GM12891 (cell line): ENCODE measurements at regions not wholly inside any gene's neighbourhood (a gene's known extent, or its start where the extent isn't known, plus 50 kb on each side); places are given as distances from the start of the nearest gene placed in this dataset.

Experiments used
- DNase-seq: peaks from one replicate; pipeline ENCODE4 v3.0.0; 2011; ENCODE audit warnings: low spot score; ENCODE audit not compliant: insufficient read length
- FAIRE-seq: peaks from 2 replicates; lab custom pipeline; 2011; peaks lifted over from hg19 to GRCh38; lab: Jason Lieb, UNC
- PAX5 ChIP-seq: IDR thresholded peaks from 2 replicates; pipeline ENCODE4 v1.6.1; 2011; ENCODE audit warnings: low read length, moderate library complexity, mild to moderate bottlenecking; ENCODE audit not compliant: insufficient read depth, severe bottlenecking
- POLR2A ChIP-seq: IDR thresholded peaks from 2 replicates; pipeline ENCODE4 v1.6.1; 2011; ENCODE audit warnings: low read depth, low read length, control low read depth
- POLR2AphosphoS5 ChIP-seq: IDR thresholded peaks from 2 replicates; pipeline ENCODE4 v1.6.1; 2011; ENCODE audit warnings: low read depth, low read length, control low read depth
- POU2F2 ChIP-seq: IDR thresholded peaks from 2 replicates; pipeline ENCODE4 v1.6.1; 2011; ENCODE audit warnings: low read depth, mild to moderate bottlenecking, control low read depth, low read length, moderate library complexity
- SPI1 ChIP-seq: IDR thresholded peaks from 2 replicates; pipeline ENCODE4 v1.6.1; 2011; ENCODE audit warnings: low read depth, low read length, control low read depth
- TAF1 ChIP-seq: IDR thresholded peaks from 2 replicates; pipeline ENCODE4 v1.6.1; 2011; ENCODE audit warnings: low read depth, low read length, control low read depth

DNA sequence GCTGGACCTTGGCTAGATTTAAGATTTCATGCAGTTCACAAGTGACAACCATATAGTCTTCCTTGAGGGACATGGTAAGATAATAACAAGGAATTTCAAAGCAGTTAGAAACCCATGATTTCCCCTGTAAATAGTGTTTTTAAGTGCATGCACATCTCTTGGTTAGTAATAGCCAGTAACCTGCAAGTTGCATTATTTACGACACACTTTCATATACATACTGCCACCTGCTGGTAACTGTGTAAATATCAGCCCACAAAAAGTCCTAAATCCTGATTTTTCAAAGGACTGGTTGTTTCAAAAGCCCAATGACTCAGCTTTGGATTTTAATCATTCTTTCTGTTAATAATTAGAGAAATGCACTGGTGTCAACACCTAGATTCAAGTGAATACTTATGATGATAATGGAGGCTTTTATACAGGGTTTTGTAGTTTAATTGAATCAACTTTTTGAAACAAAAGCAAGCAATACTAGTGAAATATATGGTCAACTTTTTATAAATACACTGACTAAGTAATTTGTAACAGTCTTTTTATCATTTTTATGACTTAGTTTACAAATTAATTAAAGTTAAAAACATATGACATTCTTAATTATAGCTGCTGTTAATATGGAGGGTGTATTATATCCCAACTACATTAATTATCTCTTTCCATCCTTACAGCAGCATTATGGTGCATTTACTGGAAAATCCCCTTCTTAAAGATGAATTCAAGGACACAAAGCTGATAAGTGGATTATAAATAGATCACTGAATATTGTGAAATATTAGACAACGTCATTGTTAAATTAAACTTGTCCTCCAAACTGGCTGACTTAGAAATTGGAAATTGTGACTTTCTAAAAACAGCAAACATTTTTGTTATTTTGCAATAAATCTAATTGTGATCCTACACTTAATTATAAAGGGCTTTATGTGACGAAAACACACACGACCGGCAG is 367.7 kb upstream of the SEMA3D start:
- TF ChIP-seq PAX5 (no peak), POLR2A (no peak), TAF1 (no peak), POLR2AphosphoS5 (no peak)
- FAIRE-seq (peak; percentile 78), DNase-seq (no peak)

DNA sequence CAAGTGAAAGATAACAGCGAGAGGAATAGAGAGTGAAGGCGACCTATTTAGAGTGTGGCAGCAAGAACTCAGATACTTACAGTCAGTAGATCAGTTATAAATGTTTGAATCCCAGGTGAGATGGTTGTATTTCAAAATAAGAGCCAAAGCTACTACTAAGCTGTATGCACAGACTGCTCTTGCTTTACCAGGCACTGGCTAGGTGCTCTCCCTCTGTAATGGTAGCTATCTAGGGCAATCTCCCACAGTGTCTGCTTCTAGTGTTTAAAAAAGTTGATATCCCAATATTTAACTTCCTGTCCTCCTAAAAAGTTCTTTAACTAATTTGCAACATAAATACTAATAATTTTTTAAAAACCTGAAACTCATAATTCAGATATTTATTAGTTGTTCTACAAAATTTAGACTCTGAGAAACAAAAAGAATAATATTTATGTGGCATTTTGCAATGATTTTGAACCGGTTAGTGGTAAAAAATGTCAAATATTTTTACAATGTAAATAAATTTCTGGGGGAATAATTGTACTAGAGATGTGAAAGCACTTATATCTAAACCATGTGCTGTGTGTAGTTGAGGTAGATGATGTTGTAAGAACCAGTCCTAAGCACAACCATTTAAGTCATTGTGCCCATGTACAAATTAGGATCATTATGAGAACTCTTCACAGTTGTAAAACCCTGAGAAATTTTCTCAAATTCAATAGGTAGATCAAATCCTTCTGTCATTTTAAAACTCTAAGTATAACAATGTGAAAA is 349.3 kb upstream of the SEMA3D start:
- no peak for TF ChIP-seq POU2F2
- no peak for TF ChIP-seq TAF1
- no peak for DNase-seq
- no peak for FAIRE-seq

DNA sequence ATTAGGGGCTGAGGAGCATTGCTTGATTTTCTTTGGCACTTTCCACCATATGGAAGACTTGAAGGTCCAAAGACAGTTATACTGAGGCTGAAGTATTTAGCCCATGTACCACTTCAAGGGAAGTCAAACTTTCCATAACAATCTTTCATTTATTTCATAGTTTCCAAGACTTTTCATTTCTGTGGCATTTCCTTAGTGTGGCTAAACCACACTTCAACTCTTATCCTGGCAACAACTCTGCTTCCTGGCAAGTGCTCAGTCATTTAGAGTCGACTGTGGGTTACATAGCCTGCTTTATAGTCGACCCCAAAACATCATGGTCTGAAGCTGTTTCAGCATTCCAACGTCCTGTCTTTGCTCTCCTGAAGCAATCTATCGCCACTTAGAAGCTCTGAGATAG is 343.0 kb upstream of the SEMA3D start:
- TF ChIP-seq PAX5, result no peak
- no peak for TF ChIP-seq POU2F2
- no peak for TF ChIP-seq TAF1
- TF ChIP-seq POLR2AphosphoS5, result no peak
- no peak for TF ChIP-seq SPI1
- TF ChIP-seq POLR2A, result no peak
- no peak for DNase-seq
- FAIRE-seq, result no peak

DNA sequence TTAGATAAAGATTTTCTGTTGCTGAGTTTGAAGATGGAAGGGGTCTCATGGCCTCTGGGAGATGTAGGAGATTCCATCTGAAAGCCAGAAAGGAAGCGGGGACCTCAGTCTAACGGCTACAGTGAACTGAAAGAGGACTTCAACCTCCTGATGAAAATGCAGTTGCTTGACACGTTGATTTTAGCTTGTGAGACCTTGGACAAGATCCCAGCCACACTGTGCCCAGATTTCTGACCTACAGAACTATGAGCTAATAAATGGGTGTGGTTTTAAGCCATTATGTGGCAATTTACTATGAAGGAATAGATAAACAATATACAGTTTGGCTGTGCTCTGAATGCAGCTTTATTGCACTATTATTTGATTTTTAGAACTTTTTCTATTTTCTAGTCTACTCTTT is 342.3 kb upstream of the SEMA3D start:
- DNase-seq (no peak), FAIRE-seq (no peak)
- no peak for TF ChIP-seq POLR2A
- TF ChIP-seq SPI1, result no peak
- TF ChIP-seq TAF1, result no peak

DNA sequence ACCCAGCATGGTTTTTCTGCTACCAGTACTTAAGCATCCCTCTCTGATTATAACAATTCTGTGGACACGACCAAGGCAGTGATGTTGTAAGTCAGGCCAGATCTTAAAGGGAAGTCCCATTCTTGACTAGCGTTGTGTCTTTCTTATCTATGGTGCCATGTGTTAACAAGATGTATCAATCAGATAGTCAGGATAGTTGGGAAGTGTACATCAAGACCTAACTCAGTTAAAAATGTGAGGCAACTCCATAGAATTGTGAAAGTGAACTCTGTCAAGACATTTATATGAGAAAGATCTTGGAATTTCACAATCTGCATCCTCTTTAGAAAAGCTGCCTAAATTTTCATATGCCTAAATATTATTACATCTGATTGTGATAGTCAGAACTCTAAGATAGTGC is 341.7 kb upstream of the SEMA3D start:
- FAIRE-seq (no peak), DNase-seq (no peak)
- no peak for TF ChIP-seq POLR2AphosphoS5
- no peak for TF ChIP-seq PAX5
- no peak for TF ChIP-seq POU2F2
- TF ChIP-seq SPI1, result no peak
- TF ChIP-seq POLR2A, result no peak
- TF ChIP-seq TAF1, result no peak

DNA sequence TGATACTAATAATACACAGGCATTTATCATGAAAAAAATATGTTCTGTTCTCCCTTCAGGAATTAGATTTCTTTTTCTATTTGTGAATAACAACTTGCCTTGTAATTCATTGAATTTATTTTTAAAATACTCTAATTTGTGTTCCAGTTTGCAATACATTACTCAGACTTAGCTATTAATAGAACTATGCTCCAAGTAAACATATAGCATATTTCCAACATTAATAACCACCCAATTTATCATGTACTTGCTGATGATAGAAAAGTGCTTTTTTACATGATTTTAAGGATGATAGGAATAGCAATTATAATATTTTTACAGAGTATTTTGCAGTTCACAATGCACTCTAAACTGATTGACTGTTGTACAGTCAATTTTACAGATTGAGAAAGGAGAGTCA is 338.8 kb upstream of the SEMA3D start:
- DNase-seq (no peak), FAIRE-seq (no peak)
- TF ChIP-seq POU2F2 (no peak), POLR2A (no peak), PAX5 (no peak), TAF1 (no peak), POLR2AphosphoS5 (no peak), SPI1 (no peak)

DNA sequence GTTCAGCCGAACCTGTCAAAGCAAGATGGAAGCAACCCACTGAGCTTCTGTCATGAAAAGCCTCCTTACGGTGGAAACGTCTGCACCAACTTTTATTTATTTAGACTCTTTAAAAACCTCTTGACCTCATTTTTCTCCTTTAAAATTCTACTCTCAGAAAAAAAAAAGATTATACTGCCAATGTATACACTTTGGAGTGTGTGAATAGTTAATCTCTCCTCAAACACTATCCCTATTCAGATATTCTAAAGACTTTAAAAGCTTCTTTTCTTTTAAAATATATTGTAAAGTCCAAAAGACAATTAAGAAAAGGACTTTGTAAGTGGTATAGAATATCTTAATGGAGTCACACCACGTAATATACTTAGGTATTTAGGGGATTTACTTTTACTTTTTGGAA is 335.2 kb upstream of the SEMA3D start:
- no peak for FAIRE-seq
- TF ChIP-seq POLR2AphosphoS5, result no peak
- DNase-seq, result no peak

DNA sequence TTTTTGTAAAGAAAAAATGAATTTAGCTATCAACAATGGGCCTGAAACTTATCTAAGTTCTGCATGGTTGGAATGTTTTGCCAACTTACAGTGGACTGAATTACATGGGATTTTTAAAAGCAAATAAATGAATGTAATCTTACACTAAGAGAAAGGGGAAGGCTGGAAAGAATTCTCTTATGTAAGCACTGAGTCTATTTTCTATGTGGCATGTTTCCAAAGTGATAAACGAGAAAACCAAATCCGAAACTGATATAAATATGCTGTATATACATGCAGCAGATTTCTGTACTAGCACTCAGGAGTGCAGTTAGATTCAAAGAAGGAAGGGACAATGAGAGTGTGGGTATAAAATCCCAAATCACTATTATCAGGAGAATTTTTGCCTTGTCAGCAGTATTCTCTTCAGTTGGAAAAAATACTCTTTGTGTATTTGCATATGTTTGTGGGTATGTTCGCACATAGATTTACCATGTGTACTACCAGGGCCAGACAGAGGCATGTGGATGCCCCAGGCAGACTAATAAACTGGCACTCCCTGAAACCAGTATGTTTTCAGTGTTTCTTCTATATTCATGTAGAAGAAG is 334.3 kb upstream of the SEMA3D start:
- no peak for TF ChIP-seq POLR2A
- TF ChIP-seq PAX5, result no peak
- TF ChIP-seq TAF1, result no peak
- TF ChIP-seq POU2F2, result no peak
- no peak for TF ChIP-seq SPI1
- TF ChIP-seq POLR2AphosphoS5, result no peak
- DNase-seq (no peak), FAIRE-seq (no peak)

DNA sequence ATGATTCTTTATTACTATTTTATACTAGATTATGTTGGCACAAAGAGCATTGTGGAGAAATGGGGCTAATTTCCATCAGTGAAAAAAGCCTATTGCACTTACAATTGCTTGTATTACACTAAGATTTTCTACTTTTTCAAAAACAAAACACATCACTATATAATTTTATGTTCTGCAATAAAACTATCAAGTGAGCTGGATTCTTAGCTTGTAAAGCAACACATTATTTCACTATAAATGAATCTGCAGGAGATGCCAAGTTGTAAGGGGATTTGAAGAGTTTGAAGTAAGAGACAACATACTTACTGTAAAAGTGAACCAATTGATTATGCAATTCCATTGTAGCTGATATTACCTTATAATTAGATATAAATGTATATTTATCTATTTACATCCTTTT is 333.3 kb upstream of the SEMA3D start:
- FAIRE-seq, result no peak
- no peak for DNase-seq
- TF ChIP-seq SPI1 (no peak), TAF1 (no peak), POLR2A (no peak), POU2F2 (no peak), POLR2AphosphoS5 (no peak), PAX5 (no peak)

DNA sequence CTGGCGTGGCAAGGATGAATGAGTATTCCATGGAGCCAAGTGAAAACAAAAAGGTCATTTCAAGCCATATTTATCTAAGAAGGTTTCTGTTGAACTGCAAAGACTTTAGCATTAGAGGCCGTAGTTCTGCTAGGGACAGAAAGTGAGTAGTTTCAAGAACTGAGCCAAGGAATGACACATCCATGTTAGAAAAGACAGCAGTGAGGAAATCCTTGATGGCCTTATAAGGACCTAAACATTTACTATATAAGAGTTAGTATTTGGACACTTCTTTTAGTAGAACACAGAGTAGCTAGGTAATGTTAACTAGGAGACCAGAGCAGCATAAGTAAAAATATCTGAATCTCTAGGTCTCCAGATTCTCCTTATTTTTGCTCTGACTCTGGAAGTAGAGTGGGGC is 329.8 kb upstream of the SEMA3D start:
- no peak for TF ChIP-seq POLR2AphosphoS5
- no peak for TF ChIP-seq PAX5
- no peak for TF ChIP-seq POU2F2
- no peak for TF ChIP-seq POLR2A
- TF ChIP-seq TAF1, result no peak
- TF ChIP-seq SPI1, result no peak
- no peak for DNase-seq
- FAIRE-seq, result no peak
